K562 (cell line): ENCODE measurements at regions not wholly inside any gene's neighbourhood (a gene's known extent, or its start where the extent isn't known, plus 50 kb on each side); places are given as distances from the start of the nearest gene placed in this dataset.

ENCODE experiments used
- ATAC-seq: fragments of 200-7000 bp; cut with Tn5 transposase; 3 replicates; pipeline ENCODE4 v1.9.1; 2020; ENCODE audit warnings: moderate library complexity
- BruUV-seq: library from RNA; stranded (reverse); fragments of 400-500 nt; replicated peaks from 2 replicates; lab custom pipeline; 2021; lab: Mats Ljungman, UMichigan
- CTCF ChIA-PET: fragments of 300-600 bp; formaldehyde crosslinking; extraction: SDS; loops from one replicate; lab custom pipeline; 2021; ENCODE audit warnings: low intra/inter-chr PET ratio; lab: Yijun Ruan, JAX
- POLR2A ChIA-PET: fragments of 300-600, 350-650 bp; sonication (Branson Sonifier 250); formaldehyde crosslinking; extraction: SDS; loops from one replicate; lab custom pipeline; 2021; ENCODE audit warnings: antibody characterized with exemption, inconsistent platforms; lab: Yijun Ruan, JAX
- DNase-seq, 4 experiments: peaks; one replicate each; pipeline versions ENCODE4 v3.0.0 to v3.0.0-alpha.2; 2011 to 2018; ENCODE audit warnings: low spot score in 3 of 4, mixed read lengths in 3 of 4; ENCODE audit errors: extremely low read depth in 1 of 4
- FAIRE-seq: peaks from 2 replicates; lab custom pipeline; 2011; peaks lifted over from hg19 to GRCh38; lab: Jason Lieb, UNC
- H2AFZ ChIP-seq: 2 replicates; pipeline ENCODE4 v1.6.0; 2011; ENCODE audit warnings: low read depth, low read length, control low read depth, inconsistent platforms
- H3K27ac ChIP-seq: fragments of 200-600 bp; 3 replicates; pipeline ENCODE4 v1.8.0; 2011; ENCODE audit warnings: low read depth, mild to moderate bottlenecking, control low read depth, inconsistent platforms, low read length, moderate library complexity, mixed read lengths; ENCODE audit errors: extremely low read depth
- H3K27me3 ChIP-seq, 2 experiments: fragments of 300-600 bp in 1 of 2; 2 replicates in 1 of 2; 3 replicates in 1 of 2; pipeline versions ENCODE4 v1.6.0 to v1.8.0; 2011; ENCODE audit warnings: inconsistent platforms in 2 of 2, low read length in 2 of 2, mild to moderate bottlenecking in 1 of 2, mixed read lengths in 1 of 2, moderate library complexity in 1 of 2; ENCODE audit not compliant: control insufficient read depth in 2 of 2, insufficient read depth in 2 of 2
- H3K36me3 ChIP-seq: fragments of 300-600 bp; 3 replicates; pipeline ENCODE4 v1.8.0; 2011; ENCODE audit warnings: mild to moderate bottlenecking, low read length, inconsistent platforms; ENCODE audit not compliant: control insufficient read depth, insufficient read depth
- H3K4me1 ChIP-seq, 2 experiments: fragments of 200-600 bp in 1 of 2; replicated peaks in 1 of 2; 2 replicates in 1 of 2; 3 replicates in 1 of 2; pipeline versions ENCODE4 v1.5.1 to v1.8.0; 2011; ENCODE audit warnings: inconsistent platforms in 2 of 2, low read length in 2 of 2, mild to moderate bottlenecking in 1 of 2, mixed read lengths in 1 of 2, moderate library complexity in 1 of 2; ENCODE audit not compliant: control insufficient read depth in 2 of 2, insufficient read depth in 2 of 2
- H3K4me2 ChIP-seq: 2 replicates; pipeline ENCODE4 v1.6.1; 2011; ENCODE audit warnings: low read length, control low read depth, inconsistent platforms, mixed read lengths; ENCODE audit not compliant: insufficient read depth
- H3K4me3 ChIP-seq: fragments of 200-600 bp; sonication (generic), shearing (Covaris generic); 2 replicates; pipeline ENCODE4 v1.5.1; 2016; ENCODE audit warnings: control low read depth, inconsistent platforms
- H3K79me2 ChIP-seq: fragments of 200-600 bp; 3 replicates; pipeline ENCODE4 v1.8.0; 2011; ENCODE audit warnings: low read length, inconsistent platforms; ENCODE audit not compliant: control insufficient read depth, insufficient read depth
- H3K9ac ChIP-seq, 2 experiments: 2 replicates each; pipeline versions ENCODE4 v1.6.0 to v1.6.1; 2011; ENCODE audit warnings: low read depth in 2 of 2, low read length in 2 of 2, control low read depth in 1 of 2, inconsistent platforms in 1 of 2, mild to moderate bottlenecking in 1 of 2, mixed read lengths in 1 of 2; ENCODE audit not compliant: insufficient read depth in 1 of 2
- H3K9me1 ChIP-seq: one replicate; pipeline ENCODE4 v1.6.0; 2011; ENCODE audit warnings: inconsistent platforms, mild to moderate bottlenecking, low read length, moderate library complexity; ENCODE audit not compliant: control insufficient read depth, insufficient read depth
- H3K9me3 ChIP-seq: replicated peaks from 2 replicates; pipeline ENCODE4 v1.5.1; 2011; ENCODE audit warnings: low read depth, low read length, inconsistent platforms; ENCODE audit not compliant: control insufficient read depth, insufficient read depth
- H4K20me1 ChIP-seq: replicated peaks from 2 replicates; pipeline ENCODE4 v1.6.1; 2011; ENCODE audit warnings: low read length, inconsistent platforms, mixed read lengths; ENCODE audit not compliant: control insufficient read depth, insufficient read depth
- CAMTA2 ChIP-seq: fragments of 250-450 bp; sonication (Bioruptor Pico); conservative IDR thresholded peaks from 2 replicates; pipeline ENCODE4 v1.5.1; 2022
- FUS ChIP-seq: fragments of 200-400 bp; formaldehyde crosslinking; optimal IDR thresholded peaks from 2 replicates; pipeline ENCODE3; 2017; ENCODE audit warnings: low read depth, low read length
- HDAC6 ChIP-seq: IDR thresholded peaks from 2 replicates; pipeline ENCODE4 v1.6.1; 2012; ENCODE audit warnings: low read depth, mild to moderate bottlenecking, control low read depth, inconsistent platforms, low read length, moderate library complexity
- HDGF ChIP-seq: fragments of 450-650 bp; IDR thresholded peaks from 2 replicates; pipeline ENCODE4 v1.6.1; 2016
- PHF8 ChIP-seq: fragments of 200-600 bp; sonication (generic); IDR thresholded peaks from 2 replicates; pipeline ENCODE4 v1.6.1; 2012; ENCODE audit warnings: mixed run types, mild to moderate bottlenecking, inconsistent platforms, low read length, moderate library complexity, borderline replicate concordance
- TCF3 ChIP-seq: sonication (generic); formaldehyde crosslinking; IDR thresholded peaks from 2 replicates; pipeline ENCODE4 v1.4.0; 2020; ENCODE audit warnings: mild to moderate bottlenecking, missing genetic modification reagents
- ZKSCAN1 ChIP-seq: fragments of 150-350 bp; IDR thresholded peaks from 2 replicates; pipeline ENCODE4 v1.6.1; 2016; ENCODE audit warnings: low read depth, low read length
- WGBS: fragments of 100-300 bp; shearing (Covaris generic); methylation state at CpG from one replicate; pipeline ENCODE4 v1.1.6; 2016; ENCODE audit warnings: low coverage, mixed read lengths; ENCODE audit not compliant: insufficient coverage; ENCODE audit errors: missing lambda C conversion rate; 5-methylcytosine and 5-hydroxymethylcytosine counted together
- in situ Hi-C: fragments of 300-500 bp; cut with MboI; formaldehyde crosslinking; loops from 4 replicates; pipeline ENCODE4 v1.15.0; 2018; ENCODE audit warnings: inconsistent platforms, mixed read lengths
- intact Hi-C: fragments of 100-400 bp; cut with micrococcal nuclease; formaldehyde crosslinking; loops from 2 replicates; pipeline ENCODE4 v1.14.2; 2022

- Histone ChIP-seq H3K4me1 (no peaks in the 10 kb centered on the region), H2AFZ (no peak overlapping the region), H3K9me3 (no peaks in the 10 kb centered on the region), H3K36me3 (no peaks in the 10 kb centered on the region), H3K27ac (no peak overlapping the region), H3K4me3 (no peak overlapping the region), H3K9ac (no peak overlapping the region), H3K9me1 (no peaks in the 10 kb centered on the region), H3K27me3 (no peaks in the 10 kb centered on the region), H3K4me2 (no peak overlapping the region), H3K79me2 (no peaks in the 10 kb centered on the region), H4K20me1 (no peaks in the 10 kb centered on the region)
- FAIRE-seq (no peak), DNase-seq (no peak), ATAC-seq (no peak)
- 0% methylated on average over 1 of the region's 1 CpG for WGBS
- BruUV-seq, result no TSS peak
- in situ Hi-C loops (no loop called here), intact Hi-C loops (no loop called here)
- POLR2A ChIA-PET, result no interaction called here
- CTCF ChIA-PET, result no interaction called here
- TF ChIP-seq ZKSCAN1 (no peak), HDGF (no peak), FUS (no peak), PHF8 (no peak), HDAC6 (no peak), CAMTA2 (CRISPR knock-in tag) (no peak), TCF3 (CRISPR knock-in tag) (no peak)
Observed at GRCh38 chr12:74896186-74896585, 313.5 kb downstream of the KCNC2 start.
